ENCODE measurements at regions not wholly inside any gene's neighbourhood (a gene's known extent, or its start where the extent isn't known, plus 50 kb on each side); places are given as distances from the start of the nearest gene placed in this dataset.

DNA sequence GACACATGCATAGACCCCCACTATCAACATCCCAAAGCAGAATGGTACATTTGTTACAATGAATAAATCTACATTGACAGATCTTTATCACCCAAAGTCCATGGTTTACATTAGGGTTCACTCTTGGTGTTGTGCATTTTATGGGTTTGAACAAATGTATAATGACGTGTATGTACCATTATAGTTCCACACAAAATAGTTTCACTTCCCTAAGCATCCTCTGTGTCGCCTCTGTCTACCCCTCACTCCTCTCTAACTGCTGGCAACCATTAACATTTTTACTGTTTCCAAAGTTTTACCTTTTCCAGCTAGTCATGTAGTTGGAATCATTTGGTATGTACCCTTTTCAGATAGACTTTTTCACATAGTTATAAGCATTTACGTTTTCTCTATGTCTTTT lies 69.5 kb upstream of the LMO3 start:
- Histone ChIP-seq H3K4me3 (no peak overlapping the region), H3K27ac (no peak overlapping the region), H3K36me3 (no peaks in the 10 kb centered on the region), H3K27me3 (no peaks in the 10 kb centered on the region), H3K9me3 (ENCODE audit: low read depth) (no peaks in the 10 kb centered on the region), H3K4me1 (ENCODE audit: low read depth) (no peaks in the 10 kb centered on the region)
- TF ChIP-seq, protein P1, sequence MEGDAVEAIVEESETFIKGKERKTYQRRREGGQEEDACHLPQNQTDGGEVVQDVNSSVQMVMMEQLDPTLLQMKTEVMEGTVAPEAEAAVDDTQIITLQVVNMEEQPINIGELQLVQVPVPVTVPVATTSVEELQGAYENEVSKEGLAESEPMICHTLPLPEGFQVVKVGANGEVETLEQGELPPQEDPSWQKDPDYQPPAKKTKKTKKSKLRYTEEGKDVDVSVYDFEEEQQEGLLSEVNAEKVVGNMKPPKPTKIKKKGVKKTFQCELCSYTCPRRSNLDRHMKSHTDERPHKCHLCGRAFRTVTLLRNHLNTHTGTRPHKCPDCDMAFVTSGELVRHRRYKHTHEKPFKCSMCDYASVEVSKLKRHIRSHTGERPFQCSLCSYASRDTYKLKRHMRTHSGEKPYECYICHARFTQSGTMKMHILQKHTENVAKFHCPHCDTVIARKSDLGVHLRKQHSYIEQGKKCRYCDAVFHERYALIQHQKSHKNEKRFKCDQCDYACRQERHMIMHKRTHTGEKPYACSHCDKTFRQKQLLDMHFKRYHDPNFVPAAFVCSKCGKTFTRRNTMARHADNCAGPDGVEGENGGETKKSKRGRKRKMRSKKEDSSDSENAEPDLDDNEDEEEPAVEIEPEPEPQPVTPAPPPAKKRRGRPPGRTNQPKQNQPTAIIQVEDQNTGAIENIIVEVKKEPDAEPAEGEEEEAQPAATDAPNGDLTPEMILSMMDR (IDR thresholded peaks at IDR 0.05; ENCODE audit: low read depth, low read length), result no peak
- DNase-seq (ENCODE audit: low read depth in 1 of 2, low spot score in 1 of 2), result no peak

DNA sequence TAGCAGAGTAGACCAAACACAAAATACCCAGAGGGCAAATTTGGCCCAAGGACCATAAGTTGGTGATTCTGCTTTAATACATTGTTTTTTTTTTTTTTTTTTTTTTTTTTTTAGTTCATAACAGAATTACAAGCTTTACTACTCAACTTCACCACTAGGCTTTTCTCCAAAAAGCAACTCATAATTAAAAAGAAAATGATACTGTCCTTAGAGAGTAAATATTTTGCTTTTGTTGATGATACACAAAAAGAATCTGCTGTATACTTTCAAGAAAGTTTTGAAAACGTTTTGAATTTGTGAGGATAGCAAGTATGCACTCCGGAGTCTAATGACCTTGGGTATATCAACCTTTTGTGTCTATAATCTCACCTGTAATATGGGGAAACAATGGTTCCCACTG lies 68.9 kb upstream of the LMO3 start:
- Histone ChIP-seq H3K27ac (no peak overlapping the region), H3K4me1 (ENCODE audit: low read depth) (no peaks in the 10 kb centered on the region), H3K4me3 (no peak overlapping the region), H3K36me3 (no peaks in the 10 kb centered on the region), H3K9me3 (ENCODE audit: low read depth) (no peaks in the 10 kb centered on the region), H3K27me3 (no peaks in the 10 kb centered on the region)
- TF ChIP-seq, protein P1 (IDR thresholded peaks at IDR 0.05; ENCODE audit: low read depth, low read length), result no peak
- DNase-seq (ENCODE audit: low read depth in 1 of 2, low spot score in 1 of 2), result no peak

DNA sequence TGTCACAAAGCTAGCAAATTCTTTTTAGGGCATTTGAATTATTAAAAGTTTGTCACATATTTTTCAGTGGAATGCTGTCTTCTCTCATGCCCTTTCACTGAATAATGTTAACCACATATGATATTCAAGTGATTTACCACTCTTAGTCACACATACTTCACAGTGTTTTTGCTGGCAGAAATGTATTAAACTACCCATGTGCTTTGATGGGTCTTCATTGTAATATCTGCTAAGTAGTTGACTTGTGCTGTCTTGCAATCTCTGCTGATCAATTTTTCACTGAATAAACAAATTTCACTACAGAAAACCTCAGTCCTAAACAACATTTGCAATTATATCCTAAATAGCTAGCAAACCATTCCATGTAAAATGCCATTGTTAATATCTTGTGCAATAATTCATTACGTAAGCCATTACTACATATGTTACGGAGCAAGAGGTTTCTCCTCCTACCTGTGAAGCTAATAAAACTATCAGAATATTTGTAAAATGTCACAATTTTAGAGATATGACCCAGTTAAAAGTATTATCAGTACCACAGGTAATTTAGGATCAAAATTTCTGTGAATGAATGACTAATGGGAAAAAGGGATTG lies 64.6 kb upstream of the LMO3 start:
- Histone ChIP-seq H3K9me3 (ENCODE audit: low read depth) (no peaks in the 10 kb centered on the region), H3K36me3 (no peaks in the 10 kb centered on the region), H3K4me1 (ENCODE audit: low read depth) (no peaks in the 10 kb centered on the region), H3K4me3 (no peak overlapping the region), H3K27ac (no peak overlapping the region), H3K27me3 (no peaks in the 10 kb centered on the region)
- TF ChIP-seq, protein P1 (IDR thresholded peaks at IDR 0.05; ENCODE audit: low read depth, low read length), result no peak
- peak in 1 of 2 donors; percentile 18 for DNase-seq (ENCODE audit: low read depth in 1 of 2, low spot score in 1 of 2)

DNA sequence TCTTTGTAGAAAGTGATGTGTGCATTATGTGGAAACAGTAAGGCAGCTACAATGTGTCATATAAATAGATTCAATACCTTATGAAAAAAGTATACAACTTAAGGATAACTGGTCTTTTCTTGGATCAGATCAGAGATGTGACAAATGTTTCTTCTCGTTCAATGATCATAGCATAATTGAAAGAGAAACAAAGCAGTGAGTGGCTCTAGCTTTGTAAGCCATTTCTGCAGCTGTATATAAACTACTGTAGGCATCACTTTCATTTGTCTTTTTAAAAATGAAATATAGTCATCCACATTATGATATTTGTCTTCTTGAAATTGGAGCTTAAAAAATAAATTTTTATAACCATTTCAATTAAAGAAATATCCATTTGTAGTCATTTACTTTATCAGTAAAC lies 63.8 kb upstream of the LMO3 start:
- H3K9me3 ChIP-seq (ENCODE audit: low read depth), result no peaks in the 10 kb centered on the region
- no peaks in the 10 kb centered on the region for H3K36me3 ChIP-seq
- H3K27ac ChIP-seq, result no peak overlapping the region
- TF ChIP-seq, protein P1 (IDR thresholded peaks at IDR 0.05; ENCODE audit: low read depth, low read length), result no peak
- H3K4me1 ChIP-seq (ENCODE audit: low read depth), result no peaks in the 10 kb centered on the region
- no peak for DNase-seq (ENCODE audit: low read depth in 1 of 2, low spot score in 1 of 2)
- no peaks in the 10 kb centered on the region for H3K27me3 ChIP-seq
- no peak overlapping the region for H3K4me3 ChIP-seq

DNA sequence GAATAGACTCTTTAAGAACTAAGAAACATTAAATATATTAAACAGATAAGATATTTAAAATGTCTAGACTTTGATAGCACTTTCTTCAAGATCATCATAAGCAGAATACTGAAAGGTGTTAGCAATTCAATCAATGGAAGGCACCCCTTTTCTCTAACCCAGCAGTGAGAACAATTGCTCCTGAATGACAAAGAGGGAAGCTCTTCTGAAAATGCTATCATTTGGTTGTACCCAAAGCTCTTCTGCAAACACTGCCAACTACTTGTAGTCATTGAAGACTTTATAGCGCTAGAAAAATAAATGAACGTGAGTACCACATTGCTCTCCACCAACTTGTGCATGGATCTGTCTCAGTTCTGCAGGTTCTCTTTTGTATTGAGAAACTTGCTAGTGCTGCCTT lies 62.2 kb upstream of the LMO3 start:
- Histone ChIP-seq H3K4me3 (no peak overlapping the region), H3K9me3 (ENCODE audit: low read depth) (no peaks in the 10 kb centered on the region), H3K4me1 (ENCODE audit: low read depth) (no peaks in the 10 kb centered on the region), H3K36me3 (no peaks in the 10 kb centered on the region), H3K27ac (no peak overlapping the region), H3K27me3 (no peaks in the 10 kb centered on the region)
- no peak for DNase-seq (ENCODE audit: low read depth in 1 of 2, low spot score in 1 of 2)
- TF ChIP-seq, protein P1 (IDR thresholded peaks at IDR 0.05; ENCODE audit: low read depth, low read length), result no peak

DNA sequence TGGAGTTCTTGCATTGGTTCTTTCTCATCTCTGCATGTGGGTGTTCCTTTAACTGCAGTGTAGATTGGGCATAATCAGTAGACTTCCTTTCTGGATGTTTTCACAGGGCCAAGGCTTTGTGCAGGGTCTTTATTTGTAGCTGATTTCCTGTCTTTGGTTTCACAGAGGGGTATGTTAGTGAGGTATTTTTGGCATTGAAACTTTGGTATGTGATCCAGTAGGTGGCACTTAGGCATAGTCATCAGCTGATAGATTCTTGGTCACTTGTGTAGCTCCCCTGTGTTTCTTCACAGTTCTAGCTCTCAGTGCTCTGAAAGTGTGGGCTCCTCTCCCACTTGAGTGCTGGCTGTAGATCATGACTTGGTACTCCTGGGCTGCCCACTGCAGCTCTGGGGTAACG lies 52.7 kb upstream of the LMO3 start:
- Histone ChIP-seq H3K4me1 (ENCODE audit: low read depth) (no peaks in the 10 kb centered on the region), H3K27me3 (no peaks in the 10 kb centered on the region), H3K4me3 (no peak overlapping the region), H3K27ac (no peak overlapping the region), H3K36me3 (no peaks in the 10 kb centered on the region), H3K9me3 (ENCODE audit: low read depth) (no peaks in the 10 kb centered on the region)
- no peak for DNase-seq (ENCODE audit: low read depth in 1 of 2, low spot score in 1 of 2)
- TF ChIP-seq, protein P1 (IDR thresholded peaks at IDR 0.05; ENCODE audit: low read depth, low read length), result no peak

All from cardiac muscle cell (in vitro differentiated cells and primary cell).